Vagina (tissue), 2 donors: ENCODE measurements at regions not wholly inside any gene's neighbourhood (a gene's known extent, or its start where the extent isn't known, plus 50 kb on each side); places are given as distances from the start of the nearest gene placed in this dataset.

Experiments used
- CTCF ChIP-seq, 3 experiments: fragments of 450-650 bp in 2 of 3; fragments of 200-600 bp in 1 of 3; sonication (generic) in 1 of 3; IDR thresholded peaks; one replicate each; pipeline ENCODE4 v1.5.1; 2017 to 2019; ENCODE audit warnings: antibody characterized with exemption in 3 of 3, mild to moderate bottlenecking in 2 of 3, moderate library complexity in 2 of 3
- POLR2A ChIP-seq, 2 donors: fragments of 450-650 bp; IDR thresholded peaks; one replicate each; pipeline ENCODE4 v1.6.1; 2017; ENCODE audit warnings: antibody characterized with exemption in 2 of 2, mild to moderate bottlenecking in 2 of 2, moderate library complexity in 2 of 2

GRCh38 chr14:51188566-51189185, 51.4 kb upstream of the TMX1 start:
- TF ChIP-seq CTCF (IDR thresholded peaks at IDR 0.05) (no peak), POLR2A (IDR thresholded peaks at IDR 0.05) (no peak)
